ENCODE measurements at regions not wholly inside any gene's neighbourhood (a gene's known extent, or its start where the extent isn't known, plus 50 kb on each side); places are given as distances from the start of the nearest gene placed in this dataset.

DNA sequence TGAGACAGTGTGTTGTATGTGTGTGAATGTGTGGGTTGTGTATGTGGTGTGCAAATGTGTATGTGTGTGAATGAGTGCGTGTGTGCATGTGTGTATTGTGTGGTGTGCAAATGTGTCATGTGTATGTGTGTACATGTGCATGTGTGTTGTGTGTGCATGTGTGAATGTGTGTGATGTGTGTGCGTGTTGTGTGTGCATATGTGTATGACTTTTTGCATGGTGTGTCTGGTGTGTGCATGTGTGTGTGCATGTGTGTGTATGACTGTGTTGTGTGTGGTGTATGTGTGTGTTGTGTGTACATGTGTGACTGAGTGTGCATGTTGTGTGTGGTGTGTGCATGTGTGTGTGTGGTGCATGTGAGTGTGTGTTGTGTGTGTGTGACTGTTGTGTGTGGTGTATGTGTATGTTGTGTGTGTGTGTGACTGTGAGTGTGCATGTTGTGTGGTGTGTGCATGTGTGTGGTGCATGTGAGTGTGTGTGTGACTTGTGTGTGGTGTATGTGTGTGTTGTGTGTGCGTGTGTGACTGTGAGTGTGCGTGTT, 268.3 kb downstream of the DCDC2C start:
- Histone ChIP-seq H3K4me3 (ENCODE audit: insufficient read depth, low read depth, low read length) (no peak overlapping the region), H3K27me3 (ENCODE audit: control insufficient read depth, insufficient read depth, low read length, poor library complexity, severe bottlenecking) (no peaks in the 10 kb centered on the region), H3K4me1 (ENCODE audit: control insufficient read depth, insufficient read depth, low read length) (no peaks in the 10 kb centered on the region), H3K27ac (ENCODE audit: insufficient read depth, low read depth, low read length, poor library complexity, severe bottlenecking) (no peak overlapping the region), H3K36me3 (ENCODE audit: control insufficient read depth, insufficient read depth, low read length) (no peaks in the 10 kb centered on the region), H3K9me3 (ENCODE audit: control insufficient read depth, low read length) (no peaks in the 10 kb centered on the region)
- 93 to 96% methylated on average over 4 of the region's 4 CpGs for WGBS, 2 experiments

DNA sequence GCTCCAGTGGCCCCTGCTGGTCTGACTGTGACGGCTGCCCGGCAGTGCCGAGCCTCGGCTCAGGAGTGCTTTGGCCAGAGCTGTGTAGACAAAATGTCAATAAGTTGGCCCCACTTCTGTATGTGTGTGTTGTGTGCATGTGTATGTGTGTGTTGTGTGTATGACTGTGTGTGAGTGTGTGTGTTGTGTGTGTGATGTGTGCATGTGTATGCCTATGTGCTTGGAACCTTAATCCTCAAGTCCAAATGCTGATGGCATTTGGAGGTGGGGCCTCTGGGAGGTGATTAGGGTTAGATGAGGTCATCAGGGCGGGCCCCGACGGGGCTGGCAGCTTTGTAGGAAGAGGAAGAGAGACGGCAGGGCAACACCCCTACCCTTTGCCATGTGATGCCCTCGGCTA, 269.0 kb downstream of the DCDC2C start:
- H3K36me3 ChIP-seq (ENCODE audit: control insufficient read depth, insufficient read depth, low read length) = no peaks in the 10 kb centered on the region

DNA sequence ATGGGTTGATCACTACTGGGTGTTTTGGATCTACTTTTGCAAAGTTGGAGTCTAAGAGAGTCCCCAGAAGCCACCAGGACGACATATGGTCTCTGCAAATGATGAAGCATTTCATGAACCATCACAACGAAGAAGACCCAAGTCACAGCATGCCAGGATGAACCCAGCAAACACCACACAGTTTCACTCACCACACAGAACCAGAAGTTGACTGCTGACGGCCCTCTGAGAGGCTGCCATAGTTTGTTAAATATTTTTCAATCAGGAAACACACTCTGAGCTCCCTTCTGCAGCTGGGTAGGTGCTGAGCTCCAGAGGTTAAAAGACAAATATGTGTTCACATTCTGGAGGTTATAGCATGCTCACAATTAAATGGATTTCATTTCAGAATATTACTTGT, 271.4 kb downstream of the DCDC2C start:
- WGBS, 2 experiments = 85 to 91% methylated on average over 3 of the region's 3 CpGs
- H3K27ac ChIP-seq (ENCODE audit: insufficient read depth, low read depth, low read length, poor library complexity, severe bottlenecking) = no peak overlapping the region
- H3K4me3 ChIP-seq (ENCODE audit: insufficient read depth, low read depth, low read length) = no peak overlapping the region
- H3K9me3 ChIP-seq (ENCODE audit: control insufficient read depth, low read length) = no peaks in the 10 kb centered on the region
- H3K36me3 ChIP-seq (ENCODE audit: control insufficient read depth, insufficient read depth, low read length) = no peaks in the 10 kb centered on the region
- H3K4me1 ChIP-seq (ENCODE audit: control insufficient read depth, insufficient read depth, low read length) = no peaks in the 10 kb centered on the region
- H3K27me3 ChIP-seq (ENCODE audit: control insufficient read depth, insufficient read depth, low read length, poor library complexity, severe bottlenecking) = no peaks in the 10 kb centered on the region

More for the DNA sequence above, 269.0 kb downstream of the DCDC2C start:
- H3K9me3 ChIP-seq (ENCODE audit: control insufficient read depth, low read length) = no peaks in the 10 kb centered on the region
- H3K27ac ChIP-seq (ENCODE audit: insufficient read depth, low read depth, low read length, poor library complexity, severe bottlenecking) = no peak overlapping the region
- no peak overlapping the region for H3K4me3 ChIP-seq (ENCODE audit: insufficient read depth, low read depth, low read length)
- no peaks in the 10 kb centered on the region for H3K4me1 ChIP-seq (ENCODE audit: control insufficient read depth, insufficient read depth, low read length)
- 95 to 96% methylated on average over 9 of the region's 9 CpGs for WGBS, 2 experiments
- H3K27me3 ChIP-seq (ENCODE audit: control insufficient read depth, insufficient read depth, low read length, poor library complexity, severe bottlenecking) = no peaks in the 10 kb centered on the region

DNA sequence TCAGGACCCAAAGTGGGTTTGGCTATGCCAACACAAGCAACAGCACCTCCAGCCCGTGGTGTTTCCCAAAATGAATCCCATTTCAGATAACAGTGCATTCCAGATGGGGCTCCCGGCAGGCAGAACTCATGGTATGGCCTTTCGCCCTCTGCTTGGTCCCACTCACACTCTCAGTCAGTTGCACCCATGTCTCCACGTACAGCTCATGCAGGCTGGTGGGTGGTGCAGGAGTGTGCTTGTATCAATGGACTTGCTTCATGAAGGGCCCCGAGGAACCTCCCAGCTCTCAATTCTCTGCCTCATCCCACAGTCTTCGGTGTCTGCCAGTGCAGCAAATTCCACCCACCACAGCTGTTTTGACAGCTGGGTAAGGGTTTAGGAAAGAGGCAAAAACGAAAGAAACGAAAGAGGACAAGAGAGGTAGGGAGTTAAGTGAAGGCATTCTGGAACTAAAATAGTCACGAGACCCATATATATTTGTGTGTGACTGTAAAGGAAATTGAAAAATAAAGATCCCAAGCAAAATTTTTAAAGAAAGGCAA, 278.1 kb downstream of the DCDC2C start:
- WGBS, 2 experiments = 93 to 96% methylated on average over 9 of the region's 9 CpGs
- Histone ChIP-seq H3K4me3 (ENCODE audit: insufficient read depth, low read depth, low read length) (no peak overlapping the region), H3K36me3 (ENCODE audit: control insufficient read depth, insufficient read depth, low read length) (no peaks in the 10 kb centered on the region), H3K27me3 (ENCODE audit: control insufficient read depth, insufficient read depth, low read length, poor library complexity, severe bottlenecking) (no peaks in the 10 kb centered on the region), H3K4me1 (ENCODE audit: control insufficient read depth, insufficient read depth, low read length) (no peaks in the 10 kb centered on the region), H3K27ac (ENCODE audit: insufficient read depth, low read depth, low read length, poor library complexity, severe bottlenecking) (no peak overlapping the region), H3K9me3 (ENCODE audit: control insufficient read depth, low read length) (no peaks in the 10 kb centered on the region)

DNA sequence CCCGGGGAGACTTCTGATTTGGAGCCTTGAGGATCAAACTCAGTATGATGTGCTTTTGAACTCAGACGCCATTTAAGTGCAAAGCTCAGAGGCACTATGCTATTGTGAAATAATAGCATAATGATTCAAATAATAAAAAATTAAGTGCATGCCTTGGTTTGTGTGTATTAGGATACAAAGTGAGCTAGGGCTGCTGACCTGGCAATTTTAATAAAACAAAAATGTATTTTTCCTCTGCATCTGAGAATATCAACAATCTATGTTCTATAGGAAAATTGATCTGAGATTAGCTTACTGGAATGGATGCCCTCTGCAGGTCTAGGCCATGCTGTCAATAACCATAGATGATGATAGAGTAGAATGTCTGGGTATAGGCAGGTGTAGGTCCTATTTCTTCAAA, 278.8 kb downstream of the DCDC2C start:
- Histone ChIP-seq H3K4me3 (ENCODE audit: insufficient read depth, low read depth, low read length) (no peak overlapping the region), H3K4me1 (ENCODE audit: control insufficient read depth, insufficient read depth, low read length) (no peaks in the 10 kb centered on the region), H3K36me3 (ENCODE audit: control insufficient read depth, insufficient read depth, low read length) (no peaks in the 10 kb centered on the region), H3K9me3 (ENCODE audit: control insufficient read depth, low read length) (no peaks in the 10 kb centered on the region), H3K27me3 (ENCODE audit: control insufficient read depth, insufficient read depth, low read length, poor library complexity, severe bottlenecking) (no peaks in the 10 kb centered on the region), H3K27ac (ENCODE audit: insufficient read depth, low read depth, low read length, poor library complexity, severe bottlenecking) (no peak overlapping the region)
- WGBS, 2 experiments = 92 to 94% methylated on average over 2 of the region's 2 CpGs

DNA sequence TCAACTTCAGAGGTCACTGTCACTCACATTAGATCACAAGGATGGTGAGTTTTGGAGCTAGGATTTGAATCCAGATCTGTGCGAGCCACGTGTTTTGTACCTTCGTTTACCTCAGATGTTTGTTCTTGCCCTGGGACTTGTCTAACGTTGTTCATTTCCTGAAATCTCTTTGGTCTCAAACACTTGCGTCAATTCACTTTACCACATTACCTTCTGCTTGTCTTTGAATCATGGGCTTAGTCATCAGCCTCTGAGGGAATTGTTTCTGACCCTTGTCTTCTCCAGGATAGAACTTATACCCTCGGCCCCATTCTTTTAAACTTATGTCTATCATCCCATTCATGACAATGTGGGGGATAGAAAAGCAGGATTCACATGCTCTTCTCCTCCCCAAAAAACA, 282.7 kb downstream of the DCDC2C start:
- Histone ChIP-seq H3K4me1 (ENCODE audit: control insufficient read depth, insufficient read depth, low read length) (no peaks in the 10 kb centered on the region), H3K36me3 (ENCODE audit: control insufficient read depth, insufficient read depth, low read length) (no peaks in the 10 kb centered on the region), H3K27ac (ENCODE audit: insufficient read depth, low read depth, low read length, poor library complexity, severe bottlenecking) (no peak overlapping the region), H3K9me3 (ENCODE audit: control insufficient read depth, low read length) (peaks cover 2% of the 10 kb centered on the region), H3K27me3 (ENCODE audit: control insufficient read depth, insufficient read depth, low read length, poor library complexity, severe bottlenecking) (no peaks in the 10 kb centered on the region), H3K4me3 (ENCODE audit: insufficient read depth, low read depth, low read length) (no peak overlapping the region)
- 93% methylated on average over 6 of the region's 6 CpGs for WGBS, 2 experiments

DNA sequence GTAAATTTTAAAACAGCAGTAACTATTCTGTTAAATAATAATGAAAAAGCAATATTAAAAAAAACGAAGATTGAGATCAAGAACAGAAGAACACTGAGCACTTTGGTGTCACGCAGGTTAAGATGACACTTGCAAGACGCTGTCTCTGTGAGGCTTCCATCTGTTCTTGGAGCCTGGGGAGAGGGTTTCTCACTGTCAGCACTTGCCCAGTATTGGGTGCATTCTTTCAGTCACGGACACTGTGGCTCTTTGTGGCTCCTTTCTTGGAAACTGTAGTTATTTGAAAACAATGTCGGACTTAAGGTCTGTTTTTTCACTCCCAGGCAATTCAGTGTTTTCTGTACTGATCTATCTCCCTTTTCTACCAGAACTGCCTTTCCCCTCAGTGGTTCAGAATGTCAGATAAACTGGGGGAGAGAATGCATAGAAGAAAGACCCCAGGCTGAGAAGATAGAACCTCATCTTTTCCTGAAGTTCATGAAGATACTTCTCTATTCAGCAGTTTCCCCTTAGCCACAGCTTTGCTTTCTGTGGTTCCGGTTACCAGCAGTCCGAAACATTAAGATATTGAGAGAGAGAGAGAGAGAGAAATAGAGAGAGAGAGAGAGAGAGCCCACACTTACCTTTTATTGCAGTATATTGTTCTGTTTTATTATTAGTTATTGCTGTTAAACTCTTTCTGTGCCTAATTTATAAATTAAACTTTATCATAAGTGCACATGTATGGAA, 283.3 kb downstream of the DCDC2C start:
- Histone ChIP-seq H3K27me3 (ENCODE audit: control insufficient read depth, insufficient read depth, low read length, poor library complexity, severe bottlenecking) (no peaks in the 10 kb centered on the region), H3K4me1 (ENCODE audit: control insufficient read depth, insufficient read depth, low read length) (no peaks in the 10 kb centered on the region), H3K4me3 (ENCODE audit: insufficient read depth, low read depth, low read length) (no peak overlapping the region), H3K9me3 (ENCODE audit: control insufficient read depth, low read length) (peaks cover 2% of the 10 kb centered on the region), H3K36me3 (ENCODE audit: control insufficient read depth, insufficient read depth, low read length) (no peaks in the 10 kb centered on the region), H3K27ac (ENCODE audit: insufficient read depth, low read depth, low read length, poor library complexity, severe bottlenecking) (no peak overlapping the region)
- WGBS, 2 experiments = 85 to 90% methylated on average over 5 to 6 of the region's 7 CpGs

DNA sequence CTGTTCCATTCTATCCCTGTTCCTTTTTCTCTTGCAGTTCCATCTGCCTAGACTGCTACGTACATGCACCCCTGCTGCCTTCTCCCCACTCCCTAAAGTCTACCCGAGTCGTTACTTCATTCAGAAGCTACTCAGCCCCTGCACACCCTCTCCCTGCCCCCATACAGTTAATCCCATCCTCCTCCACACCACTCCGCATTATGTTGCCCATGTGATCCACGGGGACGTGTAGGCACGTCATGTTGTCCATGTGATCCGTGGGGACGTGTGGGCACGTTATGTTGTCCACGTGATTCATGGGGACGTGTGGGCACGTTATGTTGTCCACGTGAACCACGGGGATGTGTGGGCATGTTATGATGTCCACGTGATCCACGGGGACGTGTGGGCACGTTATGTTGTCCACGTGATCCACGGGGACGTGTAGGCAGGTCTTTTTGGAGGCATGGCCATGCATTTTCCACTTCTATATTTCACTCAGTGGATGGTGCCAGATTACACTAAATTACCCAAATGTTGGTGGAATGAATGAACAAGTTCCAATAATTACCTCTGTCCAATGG, 299.5 kb downstream of the DCDC2C start:
- WGBS, 2 experiments = 96 to 98% methylated on average over 22 of the region's 22 CpGs
- Histone ChIP-seq H3K4me1 (ENCODE audit: control insufficient read depth, insufficient read depth, low read length) (no peaks in the 10 kb centered on the region), H3K27me3 (ENCODE audit: control insufficient read depth, insufficient read depth, low read length, poor library complexity, severe bottlenecking) (no peaks in the 10 kb centered on the region), H3K27ac (ENCODE audit: insufficient read depth, low read depth, low read length, poor library complexity, severe bottlenecking) (no peak overlapping the region), H3K36me3 (ENCODE audit: control insufficient read depth, insufficient read depth, low read length) (no peaks in the 10 kb centered on the region), H3K4me3 (ENCODE audit: insufficient read depth, low read depth, low read length) (no peak overlapping the region), H3K9me3 (ENCODE audit: control insufficient read depth, low read length) (no peaks in the 10 kb centered on the region)

DNA sequence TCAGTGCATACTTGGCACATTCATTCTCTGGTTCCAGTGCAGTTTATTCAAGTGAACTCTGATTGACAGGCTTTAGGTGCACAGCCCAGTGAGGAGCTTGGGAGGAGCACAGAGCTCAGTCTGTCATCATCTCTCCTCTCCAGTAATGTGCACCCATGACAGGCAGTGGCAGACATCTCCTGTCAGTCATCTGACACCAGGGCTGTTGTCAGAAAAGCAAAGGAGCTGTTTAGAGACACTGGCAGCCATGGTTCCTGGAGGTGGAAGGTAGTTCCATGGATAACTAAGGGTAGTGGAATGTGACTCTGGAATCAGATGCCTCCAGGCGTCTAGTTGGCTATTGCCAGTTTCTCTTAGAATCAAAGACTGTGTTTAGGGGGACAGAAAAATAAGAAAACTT, 308.8 kb downstream of the DCDC2C start:
- no peaks in the 10 kb centered on the region for H3K36me3 ChIP-seq (ENCODE audit: control insufficient read depth, insufficient read depth, low read length)
- no peaks in the 10 kb centered on the region for H3K27me3 ChIP-seq (ENCODE audit: control insufficient read depth, insufficient read depth, low read length, poor library complexity, severe bottlenecking)
- no peak overlapping the region for H3K4me3 ChIP-seq (ENCODE audit: insufficient read depth, low read depth, low read length)
- H3K27ac ChIP-seq (ENCODE audit: insufficient read depth, low read depth, low read length, poor library complexity, severe bottlenecking) = no peak overlapping the region
- H3K9me3 ChIP-seq (ENCODE audit: control insufficient read depth, low read length) = no peaks in the 10 kb centered on the region
- WGBS, 2 experiments = 90 to 92% methylated on average over 1 of the region's 1 CpG
- H3K4me1 ChIP-seq (ENCODE audit: control insufficient read depth, insufficient read depth, low read length) = no peaks in the 10 kb centered on the region

DNA sequence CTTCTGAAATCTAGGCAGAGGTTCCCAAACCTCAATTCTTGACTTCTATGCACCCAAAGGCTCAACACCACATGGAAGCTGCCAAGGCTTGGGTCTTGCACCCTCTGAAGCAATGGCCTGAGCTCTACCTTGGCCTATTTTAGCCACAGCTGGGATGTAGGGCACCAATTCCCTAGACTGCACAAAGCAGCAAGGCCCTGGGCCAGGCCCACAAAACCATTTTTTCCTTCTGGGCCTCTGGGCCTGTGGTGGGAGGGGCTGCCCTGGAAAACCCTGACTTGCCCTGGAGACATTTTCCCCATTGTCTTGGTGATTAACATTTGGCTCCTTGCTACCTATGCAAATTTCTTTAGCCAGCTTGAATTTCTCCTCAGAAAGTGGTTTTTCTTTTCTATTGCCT, 315.2 kb downstream of the DCDC2C start:
- no peak overlapping the region for H3K4me3 ChIP-seq (ENCODE audit: insufficient read depth, low read depth, low read length)
- H3K36me3 ChIP-seq (ENCODE audit: control insufficient read depth, insufficient read depth, low read length) = no peaks in the 10 kb centered on the region
- H3K9me3 ChIP-seq (ENCODE audit: control insufficient read depth, low read length) = no peaks in the 10 kb centered on the region
- no peak overlapping the region for H3K27ac ChIP-seq (ENCODE audit: insufficient read depth, low read depth, low read length, poor library complexity, severe bottlenecking)
- no peaks in the 10 kb centered on the region for H3K27me3 ChIP-seq (ENCODE audit: control insufficient read depth, insufficient read depth, low read length, poor library complexity, severe bottlenecking)
- H3K4me1 ChIP-seq (ENCODE audit: control insufficient read depth, insufficient read depth, low read length) = no peaks in the 10 kb centered on the region

Measured in ectodermal cell (in vitro differentiated cells).